T-helper 22 cell (primary cell): ENCODE measurements at regions not wholly inside any gene's neighbourhood (a gene's known extent, or its start where the extent isn't known, plus 50 kb on each side); places are given as distances from the start of the nearest gene placed in this dataset.

Source experiments
- DNase-seq: peaks from one replicate; pipeline ENCODE4 v3.0.0-alpha.2; 2020; ENCODE audit warnings: low read depth

DNA sequence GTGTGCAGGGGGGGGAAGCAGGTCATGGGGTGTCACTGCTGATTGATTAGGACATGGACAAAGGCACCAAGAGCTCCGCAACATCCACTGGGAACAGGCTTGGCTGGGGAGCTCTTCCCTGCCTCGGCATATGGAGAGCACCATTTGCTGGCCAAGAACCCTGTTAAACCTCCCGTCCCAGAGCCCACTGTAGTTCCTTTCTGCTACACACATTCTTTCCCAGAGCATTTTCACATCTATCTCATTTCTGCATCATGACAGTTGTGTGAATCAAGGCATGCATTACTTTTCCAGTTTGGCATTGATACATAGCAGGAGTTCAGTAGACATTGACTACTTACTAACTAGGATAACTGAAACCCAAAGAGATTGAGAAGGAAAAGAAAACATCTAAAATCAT is 333.4 kb upstream of the B3GAT1 start:
- DNase-seq, result no peak

GRCh38 chr11:134743820-134744195 is 331.8 kb upstream of the B3GAT1 start:
- no peak for DNase-seq

DNA sequence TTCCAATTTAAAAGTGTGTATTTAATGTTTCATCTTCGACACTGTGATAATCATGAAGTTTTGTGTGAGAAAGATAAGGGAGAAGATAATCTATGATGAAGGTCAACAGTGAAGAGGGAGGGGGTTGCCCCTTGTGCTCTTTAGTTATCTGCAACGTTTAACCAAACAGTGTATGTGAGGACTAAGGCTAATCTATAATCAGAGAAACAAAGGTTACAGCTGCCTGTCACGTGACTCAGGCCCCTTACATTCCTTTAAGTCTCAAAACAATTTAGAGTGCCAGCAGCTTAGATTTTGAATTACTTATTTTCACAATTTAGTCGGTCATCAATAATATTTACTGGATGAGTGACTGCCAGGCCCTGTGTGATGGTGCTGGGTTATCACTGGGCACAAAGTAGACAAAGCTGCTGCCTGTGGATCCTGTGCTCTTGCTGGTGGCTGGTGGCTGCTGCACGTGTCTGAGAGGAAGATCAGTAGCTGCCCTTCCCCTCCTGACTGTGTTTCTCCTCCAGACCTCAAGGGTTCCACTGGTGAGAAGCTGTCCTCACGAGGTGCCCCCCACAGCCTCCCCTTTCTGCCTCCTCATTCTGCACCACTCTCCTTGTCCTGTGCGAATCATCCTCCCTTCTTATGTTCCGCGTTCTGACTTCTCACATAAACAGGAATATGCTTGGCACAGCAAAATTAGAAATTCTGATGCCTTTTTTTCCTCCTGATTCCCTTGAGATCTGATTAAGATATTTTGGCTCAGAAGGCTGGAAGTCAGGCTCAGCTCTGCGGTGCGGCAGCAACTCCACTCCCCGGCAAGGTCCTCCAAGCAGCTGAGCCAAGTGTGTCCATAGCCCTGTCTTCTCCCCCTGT is 331.1 kb upstream of the B3GAT1 start:
- DNase-seq, result no peak

DNA sequence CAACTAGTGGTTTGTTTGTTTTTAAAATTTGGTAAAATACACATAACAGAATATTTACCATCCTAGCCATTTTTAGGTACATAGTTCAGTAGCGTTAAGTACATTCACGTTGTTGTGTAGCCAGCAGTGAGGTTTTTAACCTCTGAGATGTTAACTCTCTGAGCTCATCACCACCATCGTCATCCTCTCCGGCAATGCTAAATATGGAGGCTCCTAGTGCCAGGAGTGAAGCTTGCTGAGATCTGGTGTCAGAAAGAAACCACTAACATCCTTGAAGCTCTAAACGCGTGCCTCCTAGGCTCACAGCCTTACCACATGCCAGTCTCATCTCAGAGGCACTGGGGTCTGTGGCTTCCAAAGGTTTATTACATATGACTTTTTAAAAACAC is 330.2 kb upstream of the B3GAT1 start:
- no peak for DNase-seq

- no peak for DNase-seq
Observed at GRCh38 chr11:134741453-134742223, 329.6 kb upstream of the B3GAT1 start.

- DNase-seq, result no peak
Observed at GRCh38 chr11:134740590-134741261, 328.7 kb upstream of the B3GAT1 start.

- no peak for DNase-seq
Observed at GRCh38 chr11:134739136-134739535, 327.1 kb upstream of the B3GAT1 start.

GRCh38 chr11:134738581-134738980 is 326.5 kb upstream of the B3GAT1 start:
- DNase-seq, result no peak

GRCh38 chr11:134737563-134738510 is 325.8 kb upstream of the B3GAT1 start:
- no peak for DNase-seq

DNA sequence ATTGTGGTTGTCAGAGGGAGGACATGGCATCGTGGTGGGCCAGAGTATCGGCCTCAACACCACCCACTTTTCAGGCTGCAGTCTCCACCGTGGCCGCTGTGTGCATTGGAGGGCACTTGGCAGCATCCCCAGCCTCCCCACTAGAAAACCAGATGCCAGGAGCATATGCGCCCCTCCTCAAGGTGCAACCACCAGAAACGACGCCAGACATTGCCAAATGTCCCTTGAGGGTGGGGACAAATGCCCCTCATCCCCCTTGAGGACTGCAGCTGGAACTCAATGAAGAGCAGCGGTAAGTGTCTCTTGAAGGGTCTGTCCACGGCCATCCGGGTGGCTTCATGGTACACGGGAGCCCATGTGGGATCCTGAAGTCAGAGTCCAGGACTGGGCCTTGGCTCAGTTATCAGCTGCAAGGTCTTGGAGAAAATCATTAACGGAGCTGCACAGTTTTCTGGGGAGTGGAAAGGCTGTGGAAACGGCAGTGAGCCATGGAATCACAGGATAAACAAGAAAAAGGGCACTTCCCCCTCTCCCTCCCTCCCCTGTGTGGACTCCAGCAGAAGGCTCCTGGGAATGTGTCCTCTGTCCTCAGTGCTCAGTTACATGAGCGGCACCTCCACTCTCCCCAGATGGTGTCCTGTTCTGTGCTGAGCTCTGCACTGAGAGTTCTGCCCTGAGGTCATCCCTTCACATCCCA is 324.4 kb upstream of the B3GAT1 start:
- DNase-seq, result no peak

GRCh38 chr11:134734894-134735293 is 322.9 kb upstream of the B3GAT1 start:
- no peak for DNase-seq

GRCh38 chr11:134734141-134734845 is 322.3 kb upstream of the B3GAT1 start:
- DNase-seq, result no peak

- DNase-seq, result no peak
Observed at GRCh38 chr11:134733646-134734045, 321.6 kb upstream of the B3GAT1 start.

DNA sequence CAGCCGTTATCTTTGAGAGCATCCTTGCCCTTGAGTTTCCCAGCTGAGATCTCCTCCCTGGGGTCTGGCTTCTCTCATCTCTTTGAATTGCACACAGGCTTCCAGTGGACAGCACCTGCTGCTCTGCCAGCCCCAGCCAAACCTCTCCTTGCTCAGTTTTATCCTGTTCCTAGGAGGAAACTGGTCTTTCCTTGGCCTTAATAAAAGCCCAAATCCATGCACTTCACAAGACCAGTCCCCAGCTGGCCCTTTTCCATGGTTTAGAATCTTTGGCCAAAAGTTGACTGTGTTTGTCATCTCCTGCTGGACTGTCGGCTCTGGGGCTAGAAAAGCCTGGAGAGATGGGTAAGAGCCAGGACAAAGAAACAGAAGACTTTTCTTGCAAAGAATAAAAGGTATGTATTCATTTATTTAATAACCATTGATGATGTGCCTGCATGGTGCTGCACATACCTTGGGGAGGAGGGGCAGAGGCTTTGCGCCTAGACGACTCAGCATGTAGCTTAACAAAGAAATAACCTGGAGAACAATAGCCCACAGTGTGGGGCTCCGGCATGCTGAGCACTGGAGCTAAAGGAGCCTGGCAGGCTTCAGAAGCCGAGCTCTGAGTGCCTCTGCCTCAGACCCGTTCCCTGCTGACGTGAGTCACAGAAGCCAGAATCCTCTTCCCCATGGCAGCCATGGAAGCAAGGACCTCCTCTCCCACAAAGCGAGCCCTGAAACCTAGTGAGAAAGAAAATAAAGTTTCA is 319.3 kb upstream of the B3GAT1 start:
- DNase-seq, result no peak

- no peak for DNase-seq
Observed at GRCh38 chr11:134730561-134731212, 318.6 kb upstream of the B3GAT1 start.

DNA sequence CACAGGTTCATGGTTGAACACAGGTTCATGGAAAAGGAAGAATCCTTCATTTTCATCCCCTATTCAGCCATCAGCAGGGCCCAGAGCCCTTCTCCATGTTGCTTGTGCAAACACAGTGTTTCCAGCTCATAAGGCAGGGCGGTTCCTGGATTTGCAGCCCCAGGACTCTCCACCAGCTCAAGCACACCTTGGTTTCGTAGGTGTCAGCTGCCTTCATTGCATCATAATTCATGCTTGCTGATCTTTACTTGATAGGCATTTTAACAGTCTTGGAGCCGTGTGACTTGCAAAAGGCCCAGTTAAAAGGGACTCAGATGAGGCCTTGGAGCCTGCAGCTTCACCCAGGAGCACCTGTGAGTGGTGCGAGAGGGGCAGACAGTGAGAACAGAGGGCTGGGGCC is 318.1 kb upstream of the B3GAT1 start:
- DNase-seq, result no peak

GRCh38 chr11:134728186-134728585 is 316.1 kb upstream of the B3GAT1 start:
- DNase-seq, result no peak

- DNase-seq, result no peak
Observed at GRCh38 chr11:134727636-134728035, 315.6 kb upstream of the B3GAT1 start.

- no peak for DNase-seq
Observed at GRCh38 chr11:134727204-134727603, 315.2 kb upstream of the B3GAT1 start.
